ENCODE measurements at regions not wholly inside any gene's neighbourhood (a gene's known extent, or its start where the extent isn't known, plus 50 kb on each side); places are given as distances from the start of the nearest gene placed in this dataset.

GRCh38 chr4:170748975-170749374 is 659.2 kb upstream of the AADAT start:
- TF ChIP-seq POLR2AphosphoS5 (IDR thresholded peaks at IDR 0.05; ENCODE audit: insufficient read depth in 1 of 2, low read depth in 1 of 2) (no peak), CTCF (IDR thresholded peaks at IDR 0.05) (no peak), POLR2A (IDR thresholded peaks at IDR 0.05) (no peak)
